Endothelial cell of umbilical vein (primary cell): ENCODE measurements at regions not wholly inside any gene's neighbourhood (a gene's known extent, or its start where the extent isn't known, plus 50 kb on each side); places are given as distances from the start of the nearest gene placed in this dataset.

Experiments
- BruUV-seq: library from RNA; stranded (reverse); fragments of 400-500 nt; replicated peaks from 2 replicates; lab custom pipeline; 2021; lab: Mats Ljungman, UMichigan
- CTCF ChIA-PET: fragments of 300-600, 350-600 bp; sonication (Branson Sonifier 250); formaldehyde crosslinking; loops from one replicate; lab custom pipeline; 2021; ENCODE audit warnings: antibody characterized with exemption, inconsistent platforms; lab: Charles Lee
- POLR2A ChIA-PET: fragments of 300-600, 350-600 bp; sonication (Branson Sonifier 250); formaldehyde crosslinking; loops from one replicate; lab custom pipeline; 2021; ENCODE audit warnings: antibody characterized with exemption, inconsistent platforms; lab: Charles Lee
- DNase-seq: peaks from one replicate; pipeline ENCODE4 v3.0.0-alpha.2; 2011; ENCODE audit warnings: low read depth, low spot score
- FAIRE-seq: peaks from 2 replicates; lab custom pipeline; 2011; peaks lifted over from hg19 to GRCh38; lab: Jason Lieb, UNC
- H2AFZ ChIP-seq: 2 replicates; pipeline ENCODE4 v1.6.0; 2012; ENCODE audit warnings: low read depth, low read length, control low read depth, inconsistent platforms
- H3K27ac ChIP-seq: 2 replicates; pipeline ENCODE4 v1.5.1; 2011; ENCODE audit warnings: low read depth, mild to moderate bottlenecking, control low read depth, low read length, moderate library complexity; ENCODE audit not compliant: insufficient read depth
- H3K27me3 ChIP-seq, 2 experiments: 2 replicates each; pipeline versions ENCODE4 v1.6.0 to v1.6.1; 2011; ENCODE audit warnings: low read length in 2 of 2, mixed read lengths in 1 of 2; ENCODE audit not compliant: control insufficient read depth in 2 of 2, insufficient read depth in 2 of 2
- H3K36me3 ChIP-seq, 2 experiments: 2 replicates in 1 of 2; 3 replicates in 1 of 2; pipeline ENCODE4 v1.5.1; 2011; ENCODE audit warnings: low read length in 2 of 2, mild to moderate bottlenecking in 1 of 2, moderate library complexity in 1 of 2; ENCODE audit not compliant: control insufficient read depth in 2 of 2, insufficient read depth in 2 of 2; ENCODE audit errors: extremely low read depth in 1 of 2
- H3K4me1 ChIP-seq: 3 replicates; pipeline ENCODE4 v1.5.1; 2011; ENCODE audit warnings: mild to moderate bottlenecking, low read length; ENCODE audit not compliant: control insufficient read depth, insufficient read depth; ENCODE audit errors: extremely low read depth
- H3K4me2 ChIP-seq: 2 replicates; pipeline ENCODE4 v1.6.1; 2011; ENCODE audit warnings: low read length, control low read depth, mixed read lengths; ENCODE audit not compliant: insufficient read depth
- H3K4me3 ChIP-seq, 3 experiments: fragments of 200-600 bp in 1 of 3; sonication (generic), shearing (Covaris generic) in 1 of 3; replicated peaks in 1 of 3; 2 replicates each; pipeline ENCODE4 v1.5.1; 2011 to 2016; ENCODE audit warnings: control low read depth in 3 of 3, low read length in 3 of 3, mild to moderate bottlenecking in 2 of 3, inconsistent platforms in 1 of 3, low read depth in 1 of 3, moderate library complexity in 1 of 3; ENCODE audit not compliant: insufficient read depth in 1 of 3
- H3K79me2 ChIP-seq: 2 replicates; pipeline ENCODE4 v1.6.0; 2012; ENCODE audit warnings: low read length, inconsistent platforms; ENCODE audit not compliant: control insufficient read depth, insufficient read depth
- H3K9ac ChIP-seq: replicated peaks from 2 replicates; pipeline ENCODE3; 2011; ENCODE audit warnings: low read length, control low read depth; ENCODE audit not compliant: insufficient read depth; ENCODE audit errors: extremely low read depth
- H3K9me1 ChIP-seq: replicated peaks from 3 replicates; pipeline ENCODE4 v1.6.0; 2011; ENCODE audit warnings: mild to moderate bottlenecking, low read length; ENCODE audit not compliant: control insufficient read depth, insufficient read depth; ENCODE audit errors: extremely low read depth
- H3K9me3 ChIP-seq: replicated peaks from 2 replicates; pipeline ENCODE4 v1.5.1; 2012; ENCODE audit warnings: low read length, inconsistent platforms; ENCODE audit not compliant: control insufficient read depth, insufficient read depth
- H4K20me1 ChIP-seq: replicated peaks from 2 replicates; pipeline ENCODE3; 2011; ENCODE audit warnings: mild to moderate bottlenecking, low read length; ENCODE audit not compliant: control insufficient read depth, insufficient read depth; ENCODE audit errors: extremely low read depth
- CTCF ChIP-seq, 2 donors: IDR thresholded peaks; 1 replicate in 1 of 2; 2 replicates in 1 of 2; pipeline ENCODE4 v1.5.1; 2011; ENCODE audit warnings: low read length in 2 of 2, mild to moderate bottlenecking in 2 of 2, moderate library complexity in 2 of 2, control low read depth in 1 of 2, inconsistent platforms in 1 of 2, low read depth in 1 of 2; ENCODE audit not compliant: insufficient read depth in 1 of 2; ENCODE audit errors: extremely low read depth in 1 of 2
- EZH2 ChIP-seq: IDR thresholded peaks from 2 replicates; pipeline ENCODE4 v1.6.1; 2012; ENCODE audit warnings: borderline replicate concordance, low read depth, mild to moderate bottlenecking, moderate library complexity, low read length, inconsistent platforms; ENCODE audit not compliant: severe bottlenecking
- FOS ChIP-seq: IDR thresholded peaks from 2 replicates; pipeline ENCODE4 v1.6.1; 2011; ENCODE audit warnings: mild to moderate bottlenecking, low read length, moderate library complexity, borderline replicate concordance; ENCODE audit not compliant: insufficient read depth
- GATA2 ChIP-seq: IDR thresholded peaks from 2 replicates; pipeline ENCODE4 v1.7.0; 2011; ENCODE audit warnings: low read depth, mild to moderate bottlenecking, moderate library complexity, mixed read lengths, low read length; ENCODE audit not compliant: insufficient read length, insufficient read depth
- JUN ChIP-seq: IDR thresholded peaks from 2 replicates; pipeline ENCODE4 v1.6.1; 2011; ENCODE audit warnings: borderline replicate concordance, low read depth; ENCODE audit not compliant: insufficient read length, insufficient read depth
- MAX ChIP-seq: IDR thresholded peaks from 2 replicates; pipeline ENCODE4 v1.6.1; 2011; ENCODE audit not compliant: insufficient read depth, insufficient read length
- MYC ChIP-seq: IDR thresholded peaks from one replicate; pipeline ENCODE4 v1.6.1; 2011; ENCODE audit warnings: mild to moderate bottlenecking, low read depth, low read length
- POLR2A ChIP-seq: IDR thresholded peaks from 2 replicates; pipeline ENCODE4 v1.6.1; 2012; ENCODE audit warnings: low read depth, mild to moderate bottlenecking, control low read depth, low read length
- POLR2AphosphoS5 ChIP-seq: IDR thresholded peaks from 2 replicates; pipeline ENCODE4 v1.6.1; 2012; ENCODE audit warnings: low read depth, mild to moderate bottlenecking, control low read depth, low read length, moderate library complexity; ENCODE audit not compliant: insufficient read depth
- dilution Hi-C: fragments of 300-500 bp; cut with MboI; formaldehyde crosslinking; loops from one replicate; pipeline ENCODE4 v1.15.0; 2019; ENCODE audit warnings: low sequenced_read_pairs; ENCODE audit not compliant: extremely low pct_ligation_motif_present
- intact Hi-C: fragments of 100-400 bp; cut with micrococcal nuclease; formaldehyde crosslinking; loops from one replicate; pipeline ENCODE4 v1.10.0; 2022

GRCh38 chr11:36748836-36749235 is 150.8 kb upstream of the RAG2 start:
- BruUV-seq, result no TSS peak
- Histone ChIP-seq H3K4me3 (no peak overlapping the region), H3K27ac (no peak overlapping the region), H3K4me1 (no peaks in the 10 kb centered on the region), H3K36me3 (no peaks in the 10 kb centered on the region), H3K9me3 (no peaks in the 10 kb centered on the region), H3K4me2 (no peak overlapping the region), H4K20me1 (no peaks in the 10 kb centered on the region), H3K79me2 (no peaks in the 10 kb centered on the region), H2AFZ (no peak overlapping the region), H3K27me3 (no peaks in the 10 kb centered on the region), H3K9me1 (no peaks in the 10 kb centered on the region), H3K9ac (no peak overlapping the region)
- ChIA-PET POLR2A (no interaction called here), CTCF (interaction anchor here (0.8 to 5.6 kb wide), 4 partner anchors 11 to 184 kb away, joined by 3 to 164 read pairs (median 88); partner anchors contain the start of gene RAG1)
- no peak for FAIRE-seq
- TF ChIP-seq EZH2 (no peak), CTCF (IDR thresholded peaks at IDR 0.05; ENCODE audit: extremely low read depth in 1 of 2, insufficient read depth in 1 of 2, low read depth in 1 of 2, low read length in 2 of 2) (no peak), GATA2 (no peak), POLR2A (no peak), JUN (no peak), FOS (no peak), POLR2AphosphoS5 (no peak), MAX (no peak), MYC (no peak)
- DNase-seq, result no peak
- intact Hi-C loops, result no loop called here
- dilution Hi-C loops, result no loop called here
